MV-4-11 (cell line): ENCODE measurements at regions not wholly inside any gene's neighbourhood (a gene's known extent, or its start where the extent isn't known, plus 50 kb on each side); places are given as distances from the start of the nearest gene placed in this dataset.

Experiments used
- DNase-seq: peaks from one replicate; lab custom pipeline; 2025; lab: John Stamatoyannopoulos, UW

- no peak for DNase-seq
Measured at GRCh38 chr16:86151239-86151851, 252.4 kb downstream of the IRF8 start.

DNA sequence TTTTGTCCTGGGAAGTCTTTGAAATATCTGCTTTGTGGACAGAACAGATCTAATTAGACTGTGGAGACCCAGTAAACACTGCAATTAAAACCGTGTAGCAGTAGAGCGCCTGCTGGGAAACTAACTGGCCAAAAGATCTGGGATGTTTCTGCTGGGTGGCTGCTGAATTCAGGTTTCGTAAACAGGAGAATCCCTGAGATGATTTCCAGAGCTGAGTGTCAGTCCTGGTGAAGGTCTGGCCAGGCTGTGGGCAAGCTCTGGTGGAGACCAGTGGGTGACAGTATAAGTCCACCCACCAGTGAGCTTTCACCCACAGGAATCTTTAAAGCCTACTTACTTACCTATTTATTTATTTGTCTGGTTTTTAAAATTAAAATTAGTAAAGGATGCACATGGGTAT, 257.2 kb downstream of the IRF8 start:
- DNase-seq: no peak

GRCh38 chr16:86157616-86158247, 258.8 kb downstream of the IRF8 start:
- no peak for DNase-seq

- DNase-seq: no peak
Measured at GRCh38 chr16:86158688-86159360, 259.9 kb downstream of the IRF8 start.

- no peak for DNase-seq
Measured at GRCh38 chr16:86165479-86165878, 266.5 kb downstream of the IRF8 start.

GRCh38 chr16:86166414-86166813, 267.5 kb downstream of the IRF8 start:
- DNase-seq: no peak

DNA sequence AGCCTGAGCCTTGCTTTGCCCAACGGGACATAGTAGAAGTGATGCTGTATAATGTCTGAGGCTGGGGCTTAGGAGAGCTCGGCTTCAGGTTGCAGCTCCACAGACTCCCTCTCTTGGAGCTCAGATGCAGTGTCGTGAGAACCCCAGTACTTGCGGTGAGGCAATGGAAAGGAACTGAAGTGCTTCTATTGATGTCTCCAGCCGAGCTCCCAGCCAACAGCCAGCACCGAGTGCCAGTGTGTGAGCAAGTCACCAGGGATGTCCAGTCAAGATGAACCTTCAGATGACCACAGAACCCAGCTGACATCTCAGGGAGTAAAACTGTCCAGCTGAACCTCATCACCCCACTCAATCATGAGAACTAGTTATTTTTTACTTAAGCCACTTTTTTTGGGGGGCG, 268.1 kb downstream of the IRF8 start:
- DNase-seq: no peak

DNA sequence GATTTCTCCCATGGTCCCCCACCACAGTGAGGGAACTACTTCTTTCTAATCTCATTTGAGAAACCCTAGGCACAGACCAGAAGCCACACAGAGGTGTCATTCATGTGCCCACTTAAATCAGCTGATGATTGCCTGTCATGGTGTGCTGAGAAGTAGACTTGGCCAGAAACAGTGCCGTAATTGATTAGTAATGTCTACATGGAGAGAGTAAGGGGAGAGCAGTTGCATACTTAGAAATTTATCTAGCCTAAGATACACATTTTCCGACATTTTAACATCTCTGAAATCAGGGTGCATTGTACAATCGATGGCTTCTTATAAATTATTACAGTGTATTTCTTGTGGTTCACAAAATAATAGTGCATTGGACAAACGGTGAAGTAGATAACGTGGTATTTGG, 271.8 kb downstream of the IRF8 start:
- DNase-seq: peak; percentile 6

DNA sequence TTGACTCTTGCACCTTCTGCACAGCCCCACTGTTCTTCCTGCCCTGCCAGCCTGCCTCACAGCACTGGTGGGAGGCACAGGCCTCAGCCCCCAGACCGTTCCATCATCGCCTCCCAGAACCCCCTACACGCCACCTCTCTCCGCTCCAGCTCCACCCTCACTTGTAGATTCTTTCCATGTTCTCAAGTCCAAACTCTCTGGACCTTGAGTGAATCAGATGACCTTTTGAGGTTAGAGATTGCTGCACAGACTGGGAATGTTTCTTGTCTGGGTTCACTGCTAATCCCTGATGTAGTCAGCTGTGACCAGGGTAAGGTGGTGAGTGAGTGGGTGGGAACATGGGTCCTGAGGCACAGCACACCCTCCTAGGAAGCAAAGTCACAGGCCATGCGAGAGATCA, 272.4 kb downstream of the IRF8 start:
- DNase-seq: no peak

- DNase-seq: no peak
Measured at GRCh38 chr16:86175816-86176215, 276.9 kb downstream of the IRF8 start.

GRCh38 chr16:86176462-86176861, 277.5 kb downstream of the IRF8 start:
- no peak for DNase-seq

- no peak for DNase-seq
Measured at GRCh38 chr16:86180244-86180643, 281.3 kb downstream of the IRF8 start.

DNA sequence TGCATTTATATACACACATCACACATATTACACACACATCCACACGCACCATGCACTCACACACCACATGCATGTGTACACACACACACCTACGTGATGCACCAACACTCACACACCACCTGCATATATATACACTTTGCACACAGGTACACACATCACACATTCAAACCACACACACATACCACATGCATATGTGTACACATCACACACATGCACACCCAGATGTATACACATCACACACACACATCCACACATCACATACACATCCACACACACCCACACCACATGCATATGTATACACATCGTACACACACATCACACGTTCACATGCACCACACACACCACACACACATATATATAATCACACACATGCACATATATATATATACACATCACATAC, 281.8 kb downstream of the IRF8 start:
- DNase-seq: no peak

- no peak for DNase-seq
Measured at GRCh38 chr16:86181526-86181925, 282.6 kb downstream of the IRF8 start.

DNA sequence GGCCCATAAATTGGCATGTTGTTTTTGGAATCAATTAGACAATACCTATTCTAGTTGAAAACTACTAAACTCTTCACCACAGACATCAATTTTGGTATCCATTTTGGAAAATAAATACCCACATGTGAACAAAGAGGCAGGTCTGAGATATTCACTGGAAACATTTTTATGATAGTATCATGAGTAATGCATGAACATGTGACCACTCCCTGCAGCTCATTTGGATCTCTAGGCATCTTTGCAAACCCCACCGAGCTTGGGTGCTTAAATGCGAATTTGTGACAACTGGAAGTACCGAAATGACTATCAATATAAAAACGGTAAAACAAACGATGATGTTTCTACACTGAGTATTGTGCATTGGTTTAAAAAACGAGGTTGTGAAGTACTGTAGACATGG, 285.2 kb downstream of the IRF8 start:
- DNase-seq: no peak

DNA sequence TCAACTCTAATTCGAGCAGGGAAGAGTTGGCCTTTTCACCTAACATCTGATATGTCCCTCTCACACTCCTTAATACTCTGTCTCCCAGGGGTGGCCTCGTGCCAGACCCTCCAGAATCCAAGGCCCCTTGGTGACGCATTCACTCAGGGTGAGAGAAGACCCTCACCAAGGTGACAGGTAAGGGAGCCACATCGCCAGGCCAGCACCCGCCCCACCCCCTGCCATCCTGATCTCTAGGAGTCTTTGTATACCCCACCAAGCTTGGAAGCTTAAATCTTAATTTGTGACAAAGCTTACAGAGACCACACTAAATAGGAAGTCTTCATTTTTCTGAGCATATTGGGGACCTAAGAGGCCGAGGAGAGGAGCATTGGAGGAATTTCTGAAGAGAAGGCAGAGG, 286.1 kb downstream of the IRF8 start:
- no peak for DNase-seq

- DNase-seq: no peak
Measured at GRCh38 chr16:86186313-86186712, 287.4 kb downstream of the IRF8 start.

- no peak for DNase-seq
Measured at GRCh38 chr16:86189934-86190333, 291.0 kb downstream of the IRF8 start.

DNA sequence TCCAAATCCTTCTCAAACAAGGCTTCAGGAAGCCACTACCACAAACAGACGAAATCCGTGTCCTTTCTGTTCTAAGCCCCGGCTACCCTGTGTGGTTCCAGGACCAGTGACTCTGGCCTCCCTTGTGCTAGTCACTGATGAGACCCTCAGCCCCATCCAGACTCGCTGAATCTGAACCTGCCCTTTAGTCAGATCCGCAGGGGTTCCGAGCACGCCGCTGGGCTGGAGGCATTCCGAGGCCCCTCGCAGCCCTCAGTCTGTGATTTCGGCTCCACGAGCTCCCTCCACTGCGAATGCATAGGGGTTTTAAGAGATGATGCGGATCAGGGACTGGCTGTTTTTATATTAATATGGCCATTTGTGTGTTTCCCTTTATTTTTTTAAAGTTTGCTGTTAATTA, 292.7 kb downstream of the IRF8 start:
- DNase-seq: no peak

GRCh38 chr16:86193528-86194193, 294.7 kb downstream of the IRF8 start:
- DNase-seq: no peak

DNA sequence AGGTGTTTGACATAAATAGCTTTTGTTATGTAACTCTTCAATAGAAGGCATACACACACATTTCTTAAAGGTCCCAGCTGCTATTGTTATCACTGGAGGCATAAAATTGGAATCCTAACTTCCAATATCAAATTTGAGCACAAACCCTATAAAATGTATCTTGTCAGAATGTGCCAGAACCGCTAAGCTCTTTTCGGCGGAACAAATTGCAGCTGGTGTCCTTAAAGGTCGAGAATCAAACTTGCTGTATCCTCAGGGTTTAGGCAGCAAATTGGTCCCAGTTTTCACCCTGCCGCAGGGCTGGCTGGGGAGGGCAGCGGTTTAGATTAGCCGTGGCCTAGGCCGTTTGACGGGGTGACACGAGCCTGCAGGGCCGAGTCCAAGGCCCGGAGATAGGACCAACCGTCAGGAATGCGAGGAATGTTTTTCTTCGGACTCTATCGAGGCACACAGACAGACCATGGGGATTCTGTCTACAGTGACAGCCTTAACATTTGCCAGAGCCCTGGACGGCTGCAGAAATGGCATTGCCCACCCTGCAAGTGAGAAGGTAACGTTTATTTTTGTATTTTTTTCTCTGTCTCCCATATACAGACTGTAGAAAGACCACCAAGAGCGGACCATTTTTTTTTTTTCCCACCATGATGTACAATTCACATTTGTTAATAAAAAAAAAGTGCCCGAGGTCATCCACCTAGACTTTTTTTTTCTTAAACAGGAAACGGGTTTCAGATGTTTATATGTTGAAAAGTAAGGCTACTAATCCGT, 297.1 kb downstream of the IRF8 start:
- no peak for DNase-seq

DNA sequence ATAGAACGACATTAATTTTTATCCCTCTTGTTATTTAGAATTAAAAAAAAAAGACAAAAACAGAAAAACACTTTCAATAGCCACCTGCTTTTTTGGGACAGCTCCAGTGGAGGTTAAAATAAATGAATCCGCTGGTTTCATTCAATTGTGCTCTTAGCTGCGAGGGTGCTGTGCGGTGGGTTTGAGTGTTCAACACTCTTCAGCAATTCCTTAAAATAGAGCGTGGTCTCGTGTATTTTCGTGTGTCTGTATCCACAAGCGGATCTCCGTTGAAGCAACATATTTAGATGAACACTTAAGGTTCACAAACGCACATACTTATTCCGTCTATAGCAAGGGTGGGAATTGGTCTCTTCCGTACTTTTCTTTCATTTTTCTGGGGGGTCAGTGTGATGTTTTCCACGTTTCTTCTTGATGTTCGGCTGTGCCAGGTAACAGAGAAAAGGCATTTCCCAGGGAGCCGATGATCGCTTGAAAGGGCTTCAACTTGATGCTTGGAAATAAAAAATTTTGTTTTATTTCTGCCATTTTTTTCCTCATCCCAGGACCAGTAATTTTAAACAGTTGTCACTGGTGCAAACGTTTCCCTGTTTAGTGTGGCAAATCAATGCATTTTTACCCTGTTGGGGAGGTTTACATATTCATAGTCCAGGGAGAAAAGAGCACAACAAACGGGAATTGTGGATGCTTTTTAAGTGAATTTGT, 297.9 kb downstream of the IRF8 start:
- DNase-seq: no peak
